ENCODE measurements at regions not wholly inside any gene's neighbourhood (a gene's known extent, or its start where the extent isn't known, plus 50 kb on each side); places are given as distances from the start of the nearest gene placed in this dataset.

DNA sequence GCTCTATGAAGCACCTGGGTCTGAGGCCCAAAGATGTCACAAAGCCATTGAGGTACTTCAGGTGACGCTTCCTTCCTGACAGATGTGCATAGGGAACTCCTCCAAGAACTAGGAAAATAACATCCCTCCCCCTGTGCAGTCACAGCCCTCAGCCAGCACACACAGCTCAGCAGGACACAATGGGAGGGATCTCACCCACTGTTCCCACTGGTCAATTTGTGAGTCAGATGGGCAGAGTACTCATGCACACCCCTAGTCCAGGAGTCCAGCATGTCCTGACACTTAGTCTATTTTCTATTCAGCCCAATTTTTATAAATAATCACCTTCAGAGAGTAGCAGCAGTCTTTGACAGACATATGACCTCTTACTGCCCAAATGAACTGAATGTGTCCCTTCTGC lies 60.7 kb upstream of the PFKP start:
- DNase-seq (ENCODE audit: low spot score): no peak
- no peak for TF ChIP-seq CTCF (IDR thresholded peaks at IDR 0.05; ENCODE audit: extremely low read depth, missing control alignments)

DNA sequence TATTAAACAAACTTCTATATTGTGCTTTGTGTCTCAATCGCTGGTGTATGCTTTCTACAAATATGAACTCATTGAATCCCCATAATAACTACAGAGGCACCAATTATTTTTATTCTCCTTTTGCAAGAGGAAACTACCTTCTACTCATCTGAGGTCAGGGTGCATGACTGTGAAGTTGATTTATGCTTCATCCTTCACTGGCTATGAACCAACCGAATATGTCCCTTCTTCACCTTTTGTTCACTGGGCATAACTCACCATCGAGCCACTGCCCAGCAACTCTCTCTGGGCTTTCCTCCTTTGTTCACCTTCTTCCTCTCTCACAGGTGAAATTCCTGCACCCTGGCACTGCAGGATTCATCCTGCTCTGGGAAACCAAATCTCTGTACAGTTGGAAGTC lies 61.3 kb upstream of the PFKP start:
- TF ChIP-seq CTCF (IDR thresholded peaks at IDR 0.05; ENCODE audit: extremely low read depth, missing control alignments): no peak
- no peak for DNase-seq (ENCODE audit: low spot score)

DNA sequence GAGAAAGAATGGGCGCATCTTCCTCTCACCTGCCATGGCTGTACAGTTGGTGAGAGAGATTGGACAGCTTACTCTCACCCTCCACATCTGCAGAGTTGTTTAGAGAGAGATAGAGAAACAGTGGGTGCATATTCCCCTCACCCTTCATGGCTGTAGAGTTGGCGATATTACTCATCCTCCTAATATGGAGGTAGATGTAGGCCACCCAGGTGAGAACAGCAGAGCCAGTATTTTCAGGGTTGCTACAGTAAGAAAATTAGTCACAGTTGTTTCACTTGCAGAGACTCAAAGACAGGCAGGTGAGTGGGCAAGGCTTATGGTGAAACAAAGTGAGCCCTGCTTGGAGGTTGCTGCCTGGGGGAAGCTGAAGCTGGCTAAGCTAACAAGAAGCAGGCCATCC lies 65.0 kb upstream of the PFKP start:
- no peak for TF ChIP-seq CTCF (IDR thresholded peaks at IDR 0.05; ENCODE audit: extremely low read depth, missing control alignments)
- no peak for DNase-seq (ENCODE audit: low spot score)

- no peak for DNase-seq (ENCODE audit: low spot score)
- no peak for TF ChIP-seq CTCF (IDR thresholded peaks at IDR 0.05; ENCODE audit: extremely low read depth, missing control alignments)
Observed at GRCh38 chr10:3000048-3000447, 67.3 kb upstream of the PFKP start.

DNA sequence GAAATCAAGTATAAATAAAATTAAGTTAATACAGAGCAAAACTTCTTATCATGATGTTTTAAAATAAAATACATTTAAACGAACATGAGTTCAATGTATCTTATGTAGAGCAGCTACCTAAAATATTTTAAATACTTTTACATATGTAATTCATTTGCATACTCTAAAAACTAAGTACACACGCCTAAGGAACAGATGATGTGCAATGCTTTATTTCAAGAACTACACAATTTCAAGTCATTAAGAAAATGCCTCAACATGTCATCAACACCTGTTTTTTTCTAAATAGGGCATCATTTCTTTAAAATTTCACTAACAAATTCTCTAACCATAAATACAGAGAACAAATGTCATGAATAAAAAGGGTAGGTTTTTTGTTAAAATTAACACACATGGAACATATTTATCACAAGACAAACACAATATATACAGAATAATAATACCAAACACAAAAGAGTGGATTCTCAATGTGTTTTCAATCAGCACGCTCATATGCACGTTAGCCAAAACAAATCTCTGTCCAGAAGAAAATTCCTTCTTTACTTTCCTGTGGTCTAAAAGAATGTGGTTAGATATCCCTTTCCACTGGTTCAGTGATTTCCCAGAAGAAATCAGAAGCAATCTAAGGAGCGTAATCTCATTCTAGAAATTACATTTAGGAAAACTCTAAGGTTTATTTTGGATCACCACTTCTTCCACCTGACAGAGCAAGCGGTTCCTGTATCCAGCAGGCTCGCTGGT lies 73.0 kb upstream of the PFKP start:
- no peak for DNase-seq (ENCODE audit: low spot score)
- TF ChIP-seq CTCF (IDR thresholded peaks at IDR 0.05; ENCODE audit: extremely low read depth, missing control alignments): no peak

DNA sequence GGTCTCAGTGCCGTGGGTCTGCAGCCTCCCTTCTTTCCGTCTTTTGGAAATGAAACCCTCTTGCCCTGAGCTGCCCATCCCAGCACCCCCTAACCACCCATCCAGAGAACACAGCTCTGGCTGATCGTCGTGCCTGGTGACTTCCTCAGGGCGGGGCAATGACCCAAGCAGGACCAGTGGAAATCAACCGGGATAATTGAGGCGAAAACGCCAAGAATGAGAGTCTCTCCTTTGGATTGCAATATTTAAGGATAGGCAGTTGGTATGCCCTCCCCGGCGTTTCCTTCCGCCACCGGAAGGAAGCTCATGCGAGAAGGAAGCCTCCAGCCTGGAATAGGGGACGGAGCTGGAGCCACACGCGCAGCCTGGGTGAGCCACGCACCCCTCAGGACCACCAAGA lies 73.7 kb upstream of the PFKP start:
- no peak for DNase-seq (ENCODE audit: low spot score)
- no peak for TF ChIP-seq CTCF (IDR thresholded peaks at IDR 0.05; ENCODE audit: extremely low read depth, missing control alignments)

- DNase-seq (ENCODE audit: low spot score): no peak
- TF ChIP-seq CTCF (IDR thresholded peaks at IDR 0.05; ENCODE audit: extremely low read depth, missing control alignments): no peak
Observed at GRCh38 chr10:2992401-2993198, 74.7 kb upstream of the PFKP start.

Measured in GM20000 (cell line).